ENCODE measurements at regions not wholly inside any gene's neighbourhood (a gene's known extent, or its start where the extent isn't known, plus 50 kb on each side); places are given as distances from the start of the nearest gene placed in this dataset.

- peak; percentile 6 for DNase-seq (ENCODE audit: low spot score)
Observed at GRCh38 chr18:24530630-24531111, 70.2 kb downstream of the HRH4 start.

DNA sequence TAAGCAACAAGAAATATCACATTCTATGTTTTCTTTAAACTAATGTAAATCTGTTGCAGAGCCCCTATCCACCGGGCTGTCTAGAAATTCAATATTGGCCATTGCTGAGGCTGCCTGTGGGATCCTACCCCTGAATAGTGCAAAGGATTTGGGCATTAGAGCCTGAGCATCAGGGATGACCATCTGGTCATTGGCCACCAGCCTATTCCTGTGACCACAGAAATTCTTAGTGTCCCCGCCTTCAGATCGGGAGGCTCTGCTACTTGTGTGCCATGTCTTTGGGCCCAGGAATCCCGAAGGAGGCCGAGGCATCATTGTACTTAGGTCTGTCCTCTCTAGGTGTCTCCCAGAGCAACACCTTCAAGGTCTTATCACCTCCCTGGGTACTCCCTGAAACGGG, 73.8 kb downstream of the HRH4 start:
- no peak for DNase-seq (ENCODE audit: low spot score)

DNA sequence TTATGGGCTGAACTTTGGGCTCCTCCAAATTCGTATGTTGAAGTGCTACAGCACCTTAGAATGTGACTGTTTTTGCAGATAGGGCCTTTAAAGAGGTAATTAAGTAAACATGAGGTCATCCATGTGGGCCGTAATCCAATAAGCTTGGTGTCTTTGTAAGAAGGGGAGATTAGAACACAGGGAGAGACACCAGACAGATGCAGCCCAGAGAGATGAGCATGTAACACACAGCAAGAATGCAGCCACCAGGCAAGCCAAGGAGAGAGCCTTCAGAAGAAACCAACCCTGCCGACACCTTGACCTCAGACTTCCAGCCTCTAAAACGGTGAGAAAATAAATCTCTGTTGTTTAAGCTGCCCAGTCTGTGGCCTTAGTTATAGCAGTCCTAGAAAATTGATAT, 74.3 kb downstream of the HRH4 start:
- DNase-seq (ENCODE audit: low spot score) = no peak

DNA sequence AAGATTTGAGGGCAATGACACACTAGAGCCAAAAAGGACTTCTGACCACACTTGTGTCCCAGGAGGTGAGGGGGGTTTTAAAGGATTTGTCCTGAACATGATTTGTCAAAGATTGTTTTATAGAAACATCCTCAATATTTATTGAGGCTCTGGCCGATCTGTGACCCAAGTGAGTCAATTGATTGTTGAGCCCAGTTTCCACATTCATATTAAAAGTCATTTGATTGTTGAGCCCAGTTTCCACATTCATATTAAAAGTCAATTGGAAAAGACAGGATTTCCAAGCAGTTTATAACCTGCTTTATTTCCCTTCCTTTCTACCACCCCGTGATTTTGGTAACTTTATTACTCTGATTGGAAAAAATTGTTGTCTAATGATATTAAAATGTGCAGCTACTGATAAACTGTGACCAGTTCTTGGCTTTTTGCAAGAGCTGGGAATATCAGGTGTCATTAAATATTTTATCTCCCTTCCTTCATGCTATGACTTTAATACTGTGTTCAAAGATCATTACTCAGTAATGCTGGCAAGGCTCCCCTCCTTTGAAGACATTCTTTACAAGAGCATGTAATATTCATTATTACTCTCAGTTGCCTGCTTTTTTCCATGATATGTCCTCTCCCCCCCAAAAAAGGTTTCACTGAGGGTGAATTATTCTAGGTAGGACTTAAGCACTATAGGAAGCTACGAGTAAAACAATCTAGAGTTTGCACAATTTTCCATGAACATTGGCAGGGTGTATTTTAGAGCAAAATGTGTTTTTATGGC, 75.3 kb downstream of the HRH4 start:
- no peak for DNase-seq (ENCODE audit: low spot score)

DNA sequence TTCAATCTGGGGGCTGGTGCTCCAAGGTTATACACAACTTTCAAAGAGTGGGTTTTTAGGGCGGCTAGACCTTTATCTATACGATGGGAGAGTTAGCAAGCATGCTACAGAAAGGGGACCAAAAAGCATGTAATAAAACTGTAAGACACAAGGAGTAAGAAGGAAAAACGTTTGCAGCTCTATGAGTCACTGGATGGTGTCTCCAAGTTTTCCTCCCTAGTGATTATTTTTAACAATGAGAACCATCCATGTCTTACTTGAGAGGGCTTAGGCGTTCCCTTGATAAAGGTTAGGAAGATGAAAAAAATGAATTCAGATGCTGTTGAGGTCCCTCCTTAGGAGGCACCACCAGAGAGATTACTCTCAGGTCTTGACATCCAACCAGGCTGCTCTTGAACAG, 75.9 kb downstream of the HRH4 start:
- no peak for DNase-seq (ENCODE audit: low spot score)

GRCh38 chr18:24536834-24537233, 76.4 kb downstream of the HRH4 start:
- no peak for DNase-seq (ENCODE audit: low spot score)

GRCh38 chr18:24538414-24539264, 78.2 kb downstream of the HRH4 start:
- DNase-seq (ENCODE audit: low spot score) = no peak

- no peak for DNase-seq (ENCODE audit: low spot score)
Observed at GRCh38 chr18:24539866-24540617, 79.6 kb downstream of the HRH4 start.

GRCh38 chr18:24540896-24541295, 80.5 kb downstream of the HRH4 start:
- no peak for DNase-seq (ENCODE audit: low spot score)

GRCh38 chr18:24543086-24543794, 82.8 kb downstream of the HRH4 start:
- no peak for DNase-seq (ENCODE audit: low spot score)

- DNase-seq (ENCODE audit: low spot score) = no peak
Observed at GRCh38 chr18:24543795-24544498, 83.5 kb downstream of the HRH4 start.

GRCh38 chr18:24544949-24545348, 84.5 kb downstream of the HRH4 start:
- DNase-seq (ENCODE audit: low spot score) = no peak

DNA sequence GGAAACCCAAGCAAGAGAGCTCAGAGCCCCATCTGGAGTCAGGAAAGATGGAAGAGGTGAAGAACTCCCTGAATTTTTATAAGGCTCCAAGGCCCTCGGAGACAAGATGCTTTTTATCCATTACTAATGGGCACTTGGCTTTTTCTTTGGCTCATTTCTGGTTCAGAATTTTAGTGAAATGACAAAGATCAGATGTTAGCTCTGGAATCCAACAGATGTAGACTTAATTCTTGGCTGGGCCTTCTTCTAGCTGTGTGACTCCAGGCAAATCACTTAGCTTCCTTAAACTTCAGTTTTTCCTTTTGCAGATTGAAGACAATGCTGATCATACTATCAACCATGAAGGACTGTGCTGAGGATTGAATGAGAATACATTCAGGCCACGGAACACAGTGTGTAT, 85.2 kb downstream of the HRH4 start:
- DNase-seq (ENCODE audit: low spot score) = no peak

DNA sequence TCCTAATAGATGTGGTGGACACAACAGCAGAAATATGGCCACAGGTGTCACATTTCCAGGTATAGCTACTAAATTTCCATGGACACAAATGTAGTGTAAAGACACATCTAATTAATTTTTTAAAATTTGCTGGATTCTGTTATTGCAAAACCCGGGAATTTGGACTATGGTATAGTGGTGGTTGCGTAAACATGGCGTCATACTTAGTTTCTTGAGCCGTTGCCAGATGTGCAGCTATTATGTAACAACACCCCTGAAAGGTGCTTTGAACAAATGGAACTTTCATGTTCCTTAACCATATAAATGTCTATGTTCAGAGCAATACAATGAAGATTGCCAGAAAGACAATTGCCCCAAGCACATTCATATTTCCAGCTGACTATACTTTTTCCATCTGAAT, 85.9 kb downstream of the HRH4 start:
- no peak for DNase-seq (ENCODE audit: low spot score)

GRCh38 chr18:24548583-24548982, 88.1 kb downstream of the HRH4 start:
- no peak for DNase-seq (ENCODE audit: low spot score)

DNA sequence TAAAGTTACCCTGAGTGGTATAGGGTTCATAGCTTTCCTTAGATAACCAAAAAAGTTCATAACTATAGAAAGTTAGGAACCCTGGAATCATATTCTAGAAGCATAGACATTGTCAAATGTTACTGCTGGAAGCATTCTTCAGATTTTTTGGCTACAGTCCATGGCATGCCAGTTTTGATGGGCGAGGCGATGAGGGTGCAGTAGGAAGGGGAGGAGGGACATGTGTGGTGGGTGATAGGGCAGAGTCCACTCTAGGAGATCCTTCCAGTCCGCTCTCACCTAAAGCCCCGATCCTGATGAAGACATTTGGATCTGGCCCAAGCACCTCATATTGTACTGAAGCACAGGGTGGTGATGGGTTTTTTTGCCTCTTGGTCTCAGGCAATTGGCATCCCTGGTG, 91.8 kb downstream of the HRH4 start:
- DNase-seq (ENCODE audit: low spot score) = no peak

- no peak for DNase-seq (ENCODE audit: low spot score)
Observed at GRCh38 chr18:24553571-24554285, 93.3 kb downstream of the HRH4 start.

DNA sequence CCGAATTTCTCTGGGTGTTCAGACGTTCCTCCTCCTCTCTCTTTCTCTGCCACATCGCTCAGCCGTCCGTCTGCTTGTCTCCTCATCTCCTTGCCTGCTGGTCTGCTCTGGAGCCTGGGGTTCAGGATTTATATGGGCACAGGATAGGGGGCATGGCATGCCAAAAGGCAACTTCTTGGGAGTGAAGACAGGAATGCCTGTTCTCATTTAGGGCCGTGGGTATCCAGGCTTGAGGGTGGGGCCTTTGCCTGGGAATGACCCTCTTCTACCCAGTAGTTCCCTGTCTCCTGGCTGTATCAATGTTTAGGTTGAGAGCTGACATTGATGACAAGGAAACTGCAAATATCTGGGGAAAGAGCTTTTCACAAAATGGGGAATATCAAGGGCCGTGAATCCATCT, 98.0 kb downstream of the HRH4 start:
- DNase-seq (ENCODE audit: low spot score) = no peak

DNA sequence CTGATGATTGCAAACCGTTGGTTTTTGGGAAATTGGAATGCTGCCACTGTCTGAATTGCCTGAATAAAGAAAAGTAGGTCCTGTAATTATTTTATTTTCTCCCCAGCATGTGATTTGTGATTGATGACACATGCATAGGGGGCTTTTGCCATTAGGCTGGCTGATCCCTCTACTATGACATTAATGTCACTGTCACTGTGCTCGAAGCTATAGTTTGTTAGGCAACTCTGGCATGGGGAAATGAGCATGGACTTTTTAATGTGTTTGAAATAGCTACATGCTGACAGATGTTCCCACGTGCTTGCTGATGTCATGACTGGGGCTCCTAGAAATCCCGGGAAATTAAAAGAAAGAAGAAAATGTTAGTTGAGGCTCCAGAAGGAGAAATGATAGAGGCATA, 99.1 kb downstream of the HRH4 start:
- DNase-seq (ENCODE audit: low spot score) = no peak

- no peak for DNase-seq (ENCODE audit: low spot score)
Observed at GRCh38 chr18:24560511-24560981, 100.1 kb downstream of the HRH4 start.
